GM20000 (cell line): ENCODE measurements at regions not wholly inside any gene's neighbourhood (a gene's known extent, or its start where the extent isn't known, plus 50 kb on each side); places are given as distances from the start of the nearest gene placed in this dataset.

Experiments
- DNase-seq: peaks from one replicate; pipeline ENCODE4 v3.0.0; 2012; ENCODE audit warnings: low spot score
- CTCF ChIP-seq: IDR thresholded peaks from 2 replicates; pipeline ENCODE4 v1.5.1; 2012; ENCODE audit warnings: mild to moderate bottlenecking, control low read depth; ENCODE audit errors: extremely low read depth, missing control alignments

GRCh38 chr3:191549357-191549756 is 88.4 kb downstream of the PYDC2 start:
- no peak for TF ChIP-seq CTCF
- no peak for DNase-seq

GRCh38 chr3:191555037-191555436 is 94.1 kb downstream of the PYDC2 start:
- TF ChIP-seq CTCF = no peak

GRCh38 chr3:191557322-191557721 is 96.4 kb downstream of the PYDC2 start:
- DNase-seq = no peak
- TF ChIP-seq CTCF = no peak

More at GRCh38 chr3:191555037-191555436, 94.1 kb downstream of the PYDC2 start:
- no peak for DNase-seq

- DNase-seq = no peak
- TF ChIP-seq CTCF = no peak
Observed at GRCh38 chr3:191563722-191564121, 102.8 kb downstream of the PYDC2 start.

GRCh38 chr3:191566469-191566868 is 105.5 kb downstream of the PYDC2 start:
- TF ChIP-seq CTCF = no peak
- DNase-seq = no peak

- DNase-seq = no peak
- no peak for TF ChIP-seq CTCF
Observed at GRCh38 chr3:191568206-191568605, 107.2 kb downstream of the PYDC2 start.

- TF ChIP-seq CTCF = no peak
- DNase-seq = no peak
Observed at GRCh38 chr3:191592105-191592504, 131.1 kb downstream of the PYDC2 start.
